ENCODE measurements at regions not wholly inside any gene's neighbourhood (a gene's known extent, or its start where the extent isn't known, plus 50 kb on each side); places are given as distances from the start of the nearest gene placed in this dataset.

GRCh38 chr21:25331286-25331685 is 276.0 kb downstream of the MRPL39 start:
- TF ChIP-seq CTCF (IDR thresholded peaks at IDR 0.05; ENCODE audit: poor library complexity, severe bottlenecking) (no peak), SMC3 (conservative IDR thresholded peaks at IDR 0.05; ENCODE audit: poor library complexity) (no peak), REST (IDR thresholded peaks at IDR 0.05; ENCODE audit: borderline replicate concordance) (no peak), POLR2AphosphoS5 (IDR thresholded peaks at IDR 0.05) (no peak), TAF1 (IDR thresholded peaks at IDR 0.05; ENCODE audit: low read depth) (no peak), MXI1 (conservative IDR thresholded peaks at IDR 0.05; ENCODE audit: poor library complexity, severe bottlenecking) (no peak), EZH2 (IDR thresholded peaks at IDR 0.05; ENCODE audit: borderline replicate concordance, insufficient read depth, low read length, poor library complexity, severe bottlenecking) (no peak), EP300 (conservative IDR thresholded peaks at IDR 0.05; ENCODE audit: poor library complexity, severe bottlenecking) (no peak), RAD21 (conservative IDR thresholded peaks at IDR 0.05) (no peak)

Data from neural cell (in vitro differentiated cells).